ENCODE measurements at regions not wholly inside any gene's neighbourhood (a gene's known extent, or its start where the extent isn't known, plus 50 kb on each side); places are given as distances from the start of the nearest gene placed in this dataset.

- DNase-seq (ENCODE audit: low spot score): no peak
These were observed 242.4 kb upstream of the TANK start for GRCh38 chr2:160917850-160918249.

DNA sequence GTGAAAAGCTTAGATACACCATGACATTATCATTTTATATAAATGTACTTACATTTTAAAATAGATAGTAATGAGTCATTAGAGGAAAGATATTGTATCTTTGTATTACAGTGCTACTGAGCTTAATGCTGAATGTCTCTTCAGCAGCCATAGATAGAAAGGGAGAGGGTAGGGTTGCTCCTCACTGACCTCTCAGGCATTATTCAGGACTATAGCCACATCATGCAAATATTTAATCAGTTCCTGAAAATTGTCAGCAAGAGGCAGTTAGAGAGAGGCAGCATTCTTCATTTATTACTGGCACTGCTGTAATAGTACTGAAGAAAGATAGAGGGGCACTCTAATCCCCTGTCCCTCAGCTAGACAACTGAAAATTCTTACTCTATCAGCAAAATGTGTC, 242.0 kb upstream of the TANK start:
- no peak for DNase-seq (ENCODE audit: low spot score)

GRCh38 chr2:160918906-160919503, 241.2 kb upstream of the TANK start:
- peak; percentile 76 for DNase-seq (ENCODE audit: low spot score)

- no peak for DNase-seq (ENCODE audit: low spot score)
These were observed 240.2 kb upstream of the TANK start for GRCh38 chr2:160920061-160920460.

GRCh38 chr2:160920791-160921303, 239.4 kb upstream of the TANK start:
- DNase-seq (ENCODE audit: low spot score): no peak

DNA sequence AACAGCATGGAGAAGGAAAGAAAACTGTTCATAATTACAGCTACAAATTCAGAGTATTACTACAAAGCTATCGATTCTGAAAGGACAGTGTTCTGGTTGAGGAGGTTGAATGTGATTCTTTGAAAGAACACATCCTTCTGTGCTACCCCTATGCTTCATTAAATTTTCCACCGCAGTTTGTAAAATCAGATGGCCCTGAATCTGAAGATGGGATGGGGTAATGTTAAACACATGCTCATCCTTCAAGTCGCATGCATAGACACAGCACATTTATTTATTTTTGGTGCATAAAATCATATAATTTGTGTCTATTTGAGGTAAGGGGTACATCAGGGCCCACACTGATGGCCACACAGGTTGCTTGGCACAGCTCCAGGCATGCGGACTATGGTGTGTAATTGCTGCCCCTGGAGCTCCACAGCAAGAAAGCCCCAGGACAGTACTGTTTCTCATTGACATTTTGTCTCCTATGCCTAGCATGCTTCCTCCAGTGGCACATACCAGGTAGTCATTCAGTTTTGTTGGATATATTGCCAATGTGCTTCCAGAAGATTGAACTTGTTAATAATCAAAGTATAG, 238.8 kb upstream of the TANK start:
- no peak for DNase-seq (ENCODE audit: low spot score)

GRCh38 chr2:160924936-160925353, 235.3 kb upstream of the TANK start:
- DNase-seq (ENCODE audit: low spot score): peak; percentile 21

- DNase-seq (ENCODE audit: low spot score): no peak
These were observed 234.3 kb upstream of the TANK start for GRCh38 chr2:160925956-160926355.

DNA sequence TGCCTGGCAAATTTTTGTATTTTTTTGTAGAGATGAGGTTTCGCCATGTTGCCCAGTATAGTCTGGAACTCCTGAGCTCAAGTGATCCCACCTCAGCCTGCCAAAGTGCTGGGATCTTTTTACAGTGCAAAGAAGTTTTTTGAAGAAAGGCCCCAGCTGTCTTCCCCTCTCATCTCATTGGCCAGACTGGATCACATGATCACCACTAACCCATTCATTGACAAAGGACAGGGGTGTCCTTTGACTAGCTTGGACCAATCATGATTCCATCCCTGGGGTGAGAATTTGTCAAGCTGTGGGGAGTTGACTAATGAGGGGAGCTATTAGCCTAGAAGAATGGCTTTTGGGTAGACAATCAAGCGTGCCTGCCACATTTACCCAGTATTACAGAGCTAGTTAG, 232.9 kb upstream of the TANK start:
- no peak for DNase-seq (ENCODE audit: low spot score)

DNA sequence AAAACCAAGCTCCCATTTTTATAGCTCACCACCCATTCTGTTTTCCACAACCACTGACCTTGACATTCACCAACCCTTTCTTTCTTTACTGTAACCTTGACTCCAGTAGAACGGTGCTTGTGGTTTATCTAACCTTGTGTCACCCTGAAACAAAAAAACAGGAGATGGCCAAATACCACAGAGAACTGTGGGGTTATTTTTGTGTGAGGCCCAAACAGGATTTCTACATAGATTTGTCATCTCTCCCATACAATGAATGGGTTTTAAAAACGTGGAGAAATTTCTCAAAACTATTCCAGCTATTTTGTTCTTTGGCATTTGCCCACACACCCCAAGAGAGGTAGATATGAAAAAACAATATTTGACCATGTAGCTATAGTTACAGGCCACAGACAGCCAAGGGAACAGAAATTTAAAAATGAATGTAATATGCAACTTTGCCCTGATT, 231.3 kb upstream of the TANK start:
- no peak for DNase-seq (ENCODE audit: low spot score)

GRCh38 chr2:160931531-160931930, 228.7 kb upstream of the TANK start:
- DNase-seq (ENCODE audit: low spot score): no peak

DNA sequence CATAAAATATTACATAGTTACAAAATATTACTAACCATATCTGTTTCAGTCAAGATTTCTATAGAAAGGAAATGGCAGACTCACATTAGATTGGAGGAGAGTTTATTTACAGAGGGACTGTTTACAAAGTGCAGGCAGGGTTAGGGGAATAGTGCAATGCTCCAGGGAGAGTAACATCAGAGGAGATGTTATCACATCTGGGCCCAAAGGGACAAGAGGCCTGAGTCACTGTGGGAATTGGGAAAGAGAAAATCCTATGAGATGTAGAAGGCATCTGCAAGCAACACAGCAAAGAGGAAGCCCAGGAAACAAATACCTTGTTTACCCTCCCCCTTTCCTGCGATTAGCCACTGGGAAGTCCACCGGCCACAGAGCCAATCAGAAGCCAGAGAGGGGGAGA, 227.3 kb upstream of the TANK start:
- DNase-seq (ENCODE audit: low spot score): peak; percentile 29

DNA sequence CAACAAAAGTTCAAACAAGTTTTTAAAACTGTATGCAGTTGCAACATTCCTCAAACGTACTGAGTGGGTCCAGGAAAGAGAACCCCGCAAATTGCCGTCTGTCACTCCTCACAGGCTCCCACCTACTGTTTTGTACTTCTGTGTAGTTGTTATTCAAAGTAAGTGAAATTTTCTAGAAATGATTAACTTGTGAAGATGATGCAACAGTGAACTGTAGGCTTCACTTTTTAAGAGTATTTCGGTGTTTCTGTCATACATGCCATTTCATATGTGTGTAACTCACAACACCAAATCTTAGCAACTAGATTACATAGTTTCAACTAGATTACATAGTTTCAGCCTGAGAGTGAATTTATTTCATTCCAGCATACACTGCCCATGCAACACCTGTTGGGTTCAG, 226.0 kb upstream of the TANK start:
- no peak for DNase-seq (ENCODE audit: low spot score)

DNA sequence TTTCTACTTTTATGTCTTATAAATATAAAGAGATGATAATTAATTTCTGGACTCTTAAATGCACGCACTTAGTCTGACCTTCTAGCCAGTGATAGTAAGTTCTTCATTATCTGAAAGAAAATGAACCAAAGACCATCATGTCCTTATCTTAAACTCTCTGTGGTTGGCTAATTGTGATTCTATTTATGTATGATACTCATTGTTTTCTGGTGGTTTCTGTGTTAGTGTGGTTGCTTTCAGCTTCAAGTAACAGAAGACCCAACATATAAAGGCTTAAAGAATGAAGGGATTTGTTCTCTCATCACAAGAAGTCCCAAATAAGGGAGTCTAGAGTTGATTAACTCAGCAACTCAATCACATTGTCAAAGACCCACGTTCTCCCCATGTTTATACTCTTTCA, 225.2 kb upstream of the TANK start:
- no peak for DNase-seq (ENCODE audit: low spot score)

- DNase-seq (ENCODE audit: low spot score): no peak
These were observed 224.0 kb upstream of the TANK start for GRCh38 chr2:160936044-160936806.

DNA sequence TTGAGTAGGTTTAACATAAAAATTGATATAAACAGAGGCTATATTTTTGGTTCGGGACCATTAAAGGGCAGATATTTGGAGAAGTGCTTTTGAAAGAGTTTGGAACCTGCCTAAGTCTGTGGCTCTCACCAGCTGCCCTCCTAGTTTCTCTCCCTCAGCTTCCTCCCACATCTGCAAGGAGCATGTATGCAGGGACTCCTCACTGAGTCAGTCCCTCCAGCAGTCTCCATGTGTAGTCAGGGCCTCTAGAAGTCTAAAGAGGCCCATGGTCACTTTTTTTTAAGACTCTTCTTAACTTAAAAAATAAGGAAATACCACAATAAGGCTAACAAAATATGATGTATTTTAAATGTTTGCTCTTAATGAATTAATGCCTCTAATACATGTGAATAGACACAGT, 220.0 kb upstream of the TANK start:
- DNase-seq (ENCODE audit: low spot score): no peak

GRCh38 chr2:160940699-160941098, 219.5 kb upstream of the TANK start:
- DNase-seq (ENCODE audit: low spot score): no peak

GRCh38 chr2:160941290-160941846, 218.9 kb upstream of the TANK start:
- no peak for DNase-seq (ENCODE audit: low spot score)

DNA sequence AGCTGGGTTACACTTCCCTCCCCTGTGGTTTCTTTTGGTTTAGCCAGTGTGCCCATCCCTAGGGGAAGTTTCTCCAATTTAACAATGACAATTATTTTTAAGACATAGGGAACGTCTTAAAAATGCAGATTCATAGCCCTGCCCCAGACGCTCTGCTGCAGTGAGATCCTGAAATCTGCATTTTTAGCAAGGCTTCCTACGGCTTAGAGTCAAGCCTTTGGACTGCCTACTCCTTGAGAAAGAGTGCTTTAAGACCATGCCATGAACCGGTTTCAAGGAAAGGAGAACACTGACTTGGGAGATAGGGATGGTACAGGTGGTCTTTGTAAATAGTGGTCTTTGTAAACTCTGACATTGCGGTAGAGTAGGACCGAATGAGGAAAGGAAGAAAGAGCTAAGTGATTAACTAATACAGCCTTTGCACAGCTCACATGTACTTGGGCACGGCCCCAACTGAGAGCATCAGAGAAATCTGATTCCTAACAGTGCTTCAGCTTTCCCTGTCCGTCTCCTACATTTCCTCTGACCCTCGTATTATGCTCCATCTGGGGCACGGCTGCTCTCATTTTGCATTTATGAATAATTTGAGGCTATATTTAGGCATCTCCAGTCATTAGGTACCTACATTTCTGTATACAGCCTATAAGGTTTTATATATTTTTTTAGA, 217.6 kb upstream of the TANK start:
- DNase-seq (ENCODE audit: low spot score): no peak

GRCh38 chr2:160943414-160943813, 216.8 kb upstream of the TANK start:
- no peak for DNase-seq (ENCODE audit: low spot score)

DNA sequence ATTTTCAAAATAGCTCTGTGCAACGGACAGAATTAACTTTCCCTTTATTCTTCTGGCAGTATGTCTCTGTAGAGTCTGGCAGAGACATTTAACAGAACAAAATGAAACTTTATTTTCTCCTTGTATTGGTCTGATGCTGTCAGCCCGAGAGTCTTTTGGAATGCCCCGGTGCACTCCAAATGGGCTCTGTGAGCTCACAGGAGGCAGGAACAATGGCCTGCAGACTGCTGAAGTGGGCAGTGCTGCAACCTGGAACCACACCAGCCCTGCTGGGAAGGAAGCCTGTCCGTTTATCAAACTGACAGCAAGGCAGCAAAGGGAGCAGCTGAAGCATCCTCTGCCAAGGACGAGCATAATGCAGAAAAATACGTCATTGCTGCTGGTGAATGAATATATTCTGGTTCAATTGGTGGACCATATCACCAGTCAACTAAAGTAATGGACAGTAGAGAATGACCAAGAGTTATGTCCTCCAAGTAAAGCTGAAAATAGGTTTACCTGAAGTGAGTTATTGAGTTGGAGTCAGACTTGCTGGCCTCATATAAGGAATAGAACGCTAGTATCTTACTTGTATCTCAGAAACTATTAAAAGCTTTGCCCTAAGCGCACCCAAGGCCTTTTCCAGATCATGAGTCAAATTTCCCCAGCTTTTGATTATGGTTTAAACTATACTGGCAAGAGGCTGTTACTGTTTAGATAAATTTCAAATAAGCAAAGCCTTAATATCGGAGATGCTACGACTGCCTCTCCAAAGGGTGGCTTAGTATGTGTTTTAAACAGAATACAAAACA, 207.6 kb upstream of the TANK start:
- DNase-seq (ENCODE audit: low spot score): peak; percentile 32

DNA sequence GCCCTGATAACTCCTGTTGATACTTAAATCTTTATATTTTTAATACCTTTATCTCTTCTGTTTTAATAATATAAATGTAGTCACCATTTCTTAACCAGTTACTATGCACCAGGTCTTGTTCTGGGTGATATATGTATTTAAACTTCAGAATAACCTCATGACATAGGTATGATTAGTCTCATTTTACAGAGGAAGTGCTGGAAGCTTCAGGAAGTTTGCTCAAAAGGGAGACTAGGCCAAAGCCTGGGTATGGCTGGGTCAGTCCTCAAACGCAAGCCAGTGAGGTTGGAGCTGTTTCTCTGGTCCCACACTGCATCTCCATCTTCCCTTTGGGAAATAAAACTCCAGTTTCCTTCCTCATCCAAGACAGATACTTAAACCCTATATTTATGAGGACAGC, 204.7 kb upstream of the TANK start:
- DNase-seq (ENCODE audit: low spot score): no peak
